NCI-H2227 (cell line): ENCODE measurements at regions not wholly inside any gene's neighbourhood (a gene's known extent, or its start where the extent isn't known, plus 50 kb on each side); places are given as distances from the start of the nearest gene placed in this dataset.
A peak's percentile ranks its signal among the peaks of the same experiment; 100 is the strongest.
"Not testable (repeated sequence)": the region's sequence is repeated elsewhere in the genome, so short reads cannot be mapped to it uniquely, and the experiment has no call there.

Experiments
- DNase-seq: peaks from one replicate; lab custom pipeline; 2025; ENCODE audit not compliant: unreplicated experiment; lab: John Stamatoyannopoulos, UW

GRCh38 chrX:18010253-18010652, 149.2 kb upstream of the RAI2 start:
- no peak for DNase-seq

GRCh38 chrX:18003876-18004275, 142.8 kb upstream of the RAI2 start:
- DNase-seq = no peak

GRCh38 chrX:18002791-18003190, 141.7 kb upstream of the RAI2 start:
- DNase-seq = no peak

- DNase-seq = peak; percentile 78
These were observed 133.3 kb upstream of the RAI2 start for GRCh38 chrX:17994429-17994828.

- peak; percentile 15 for DNase-seq
These were observed 132.0 kb upstream of the RAI2 start for GRCh38 chrX:17993062-17993461.

GRCh38 chrX:17990532-17990931, 129.4 kb upstream of the RAI2 start:
- no peak for DNase-seq

- DNase-seq = no peak
These were observed 126.7 kb upstream of the RAI2 start for GRCh38 chrX:17987783-17988182.

GRCh38 chrX:17986977-17987376, 125.9 kb upstream of the RAI2 start:
- no peak for DNase-seq

GRCh38 chrX:17986440-17986839, 125.3 kb upstream of the RAI2 start:
- DNase-seq = no peak

GRCh38 chrX:17984415-17984814, 123.3 kb upstream of the RAI2 start:
- DNase-seq = peak; percentile 25

GRCh38 chrX:17983389-17983788, 122.3 kb upstream of the RAI2 start:
- no peak for DNase-seq

GRCh38 chrX:17977696-17978095, 116.6 kb upstream of the RAI2 start:
- no peak for DNase-seq

- DNase-seq = no peak
These were observed 115.9 kb upstream of the RAI2 start for GRCh38 chrX:17976955-17977354.

GRCh38 chrX:17975349-17975748, 114.3 kb upstream of the RAI2 start:
- not testable (repeated sequence) for DNase-seq

GRCh38 chrX:17968367-17968766, 107.3 kb upstream of the RAI2 start:
- peak; percentile 84 for DNase-seq

- DNase-seq = peak; percentile 74
These were observed 106.8 kb upstream of the RAI2 start for GRCh38 chrX:17967888-17968287.

- no peak for DNase-seq
These were observed 103.8 kb upstream of the RAI2 start for GRCh38 chrX:17964871-17965270.

- no peak for DNase-seq
These were observed 99.8 kb upstream of the RAI2 start for GRCh38 chrX:17960891-17961290.

GRCh38 chrX:17944833-17945497, 83.9 kb upstream of the RAI2 start:
- peak; percentile 44 for DNase-seq

GRCh38 chrX:17941171-17941570, 80.1 kb upstream of the RAI2 start:
- not testable (repeated sequence) for DNase-seq

GRCh38 chrX:17939724-17940123, 78.6 kb upstream of the RAI2 start:
- DNase-seq = no peak

- DNase-seq = no peak
These were observed 72.8 kb upstream of the RAI2 start for GRCh38 chrX:17933856-17934255.

GRCh38 chrX:17932781-17933180, 71.7 kb upstream of the RAI2 start:
- DNase-seq = no peak
